Effector memory CD4-positive, alpha-beta T cell (primary cell): ENCODE measurements at regions not wholly inside any gene's neighbourhood (a gene's known extent, or its start where the extent isn't known, plus 50 kb on each side); places are given as distances from the start of the nearest gene placed in this dataset.

Experiments used
- DNase-seq, 3 donors: peaks; one replicate each; pipeline ENCODE4 v3.0.0-alpha.2; 2020
- H3K27ac ChIP-seq: 2 replicates; pipeline ENCODE4 v1.7.0; 2013; ENCODE audit warnings: mild to moderate bottlenecking, low read length, moderate library complexity; ENCODE audit not compliant: insufficient read depth, poor library complexity, severe bottlenecking
- H3K27me3 ChIP-seq: replicated peaks from 2 replicates; pipeline ENCODE4 v1.7.0; 2013; ENCODE audit warnings: mild to moderate bottlenecking, low read length; ENCODE audit not compliant: insufficient read depth, control insufficient read depth, poor library complexity, severe bottlenecking
- H3K36me3 ChIP-seq: 2 replicates; pipeline ENCODE4 v1.7.0; 2013; ENCODE audit warnings: mild to moderate bottlenecking, low read length, moderate library complexity; ENCODE audit not compliant: control insufficient read depth, insufficient read depth
- H3K4me1 ChIP-seq: 2 replicates; pipeline ENCODE4 v1.7.0; 2013; ENCODE audit warnings: low read length, mild to moderate bottlenecking; ENCODE audit not compliant: control insufficient read depth, insufficient read depth, poor library complexity, severe bottlenecking
- H3K4me3 ChIP-seq: 2 replicates; pipeline ENCODE4 v1.7.0; 2013; ENCODE audit warnings: low read length, low read depth, mild to moderate bottlenecking; ENCODE audit not compliant: insufficient read depth, poor library complexity, severe bottlenecking
- H3K9me3 ChIP-seq: 2 replicates; pipeline ENCODE4 v1.7.0; 2013; ENCODE audit warnings: mild to moderate bottlenecking, low read length, moderate library complexity; ENCODE audit not compliant: control insufficient read depth

DNA sequence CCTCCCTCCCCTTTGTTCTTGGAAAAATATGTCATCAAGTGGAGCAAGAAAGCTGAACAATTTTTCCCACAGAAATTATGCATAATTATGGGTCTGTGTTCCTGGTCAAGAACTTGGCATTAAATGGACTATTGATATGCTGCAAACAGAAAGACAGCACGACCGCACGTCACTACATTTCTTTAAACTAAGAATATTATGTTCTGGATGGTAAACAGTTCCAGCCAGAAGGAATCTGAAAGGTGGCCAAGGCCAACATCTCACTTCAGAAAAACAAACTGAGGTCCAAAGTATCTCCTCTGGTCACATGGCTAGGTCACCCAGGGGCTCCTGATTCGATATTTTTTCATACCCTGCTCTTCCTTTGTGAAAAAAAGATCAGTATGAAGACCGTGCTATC is 173.3 kb upstream of the GAS1 start:
- no peaks in the 10 kb centered on the region for H3K27me3 ChIP-seq
- no peaks in the 10 kb centered on the region for H3K36me3 ChIP-seq
- no peak overlapping the region for H3K27ac ChIP-seq
- H3K9me3 ChIP-seq, result no peaks in the 10 kb centered on the region
- no peak overlapping the region for H3K4me3 ChIP-seq
- DNase-seq, result no peak
- no peaks in the 10 kb centered on the region for H3K4me1 ChIP-seq

DNA sequence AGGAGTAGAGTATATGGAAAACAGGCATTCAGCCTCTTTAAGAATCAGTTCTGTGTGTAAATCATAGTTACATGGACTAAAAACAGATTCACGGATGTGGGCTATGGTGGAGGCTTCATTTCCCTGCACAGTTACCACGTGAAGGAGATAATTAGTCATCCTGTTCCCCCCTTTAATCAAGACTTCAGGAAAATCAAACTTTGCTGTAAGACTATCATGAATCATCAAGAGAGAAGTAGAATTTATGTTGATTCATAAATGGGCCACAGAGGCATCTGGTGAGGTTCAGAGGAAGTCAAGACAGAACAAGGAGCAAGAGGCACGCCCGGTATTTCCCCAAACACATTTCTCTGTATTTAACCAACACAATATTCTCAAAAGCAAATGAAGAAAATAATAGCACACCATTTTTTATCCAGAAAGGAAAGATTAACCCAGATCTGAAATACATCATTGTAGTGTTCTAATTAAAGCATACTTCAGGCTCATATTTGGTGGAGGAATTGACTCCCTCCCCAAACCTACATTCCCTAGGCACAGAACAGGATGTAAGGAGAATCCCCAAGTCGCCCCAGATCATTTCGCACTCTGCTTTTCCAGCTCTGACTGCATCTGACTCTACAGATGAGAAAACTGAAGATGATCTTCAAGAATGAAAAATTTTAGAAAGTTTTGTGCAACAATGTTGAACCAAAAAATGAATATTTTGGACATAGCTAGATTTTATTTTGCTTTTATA is 175.8 kb upstream of the GAS1 start:
- no peak for DNase-seq

GRCh38 chr9:87123830-87124229 is 176.5 kb upstream of the GAS1 start:
- Histone ChIP-seq H3K27me3 (no peaks in the 10 kb centered on the region), H3K4me3 (no peak overlapping the region), H3K9me3 (no peaks in the 10 kb centered on the region), H3K4me1 (no peaks in the 10 kb centered on the region), H3K27ac (no peak overlapping the region), H3K36me3 (no peaks in the 10 kb centered on the region)
- no peak for DNase-seq

More for the DNA sequence above, 175.8 kb upstream of the GAS1 start:
- no peaks in the 10 kb centered on the region for H3K36me3 ChIP-seq
- no peaks in the 10 kb centered on the region for H3K27me3 ChIP-seq
- no peak overlapping the region for H3K27ac ChIP-seq
- H3K4me3 ChIP-seq, result no peak overlapping the region
- H3K9me3 ChIP-seq, result no peaks in the 10 kb centered on the region
- no peaks in the 10 kb centered on the region for H3K4me1 ChIP-seq

DNA sequence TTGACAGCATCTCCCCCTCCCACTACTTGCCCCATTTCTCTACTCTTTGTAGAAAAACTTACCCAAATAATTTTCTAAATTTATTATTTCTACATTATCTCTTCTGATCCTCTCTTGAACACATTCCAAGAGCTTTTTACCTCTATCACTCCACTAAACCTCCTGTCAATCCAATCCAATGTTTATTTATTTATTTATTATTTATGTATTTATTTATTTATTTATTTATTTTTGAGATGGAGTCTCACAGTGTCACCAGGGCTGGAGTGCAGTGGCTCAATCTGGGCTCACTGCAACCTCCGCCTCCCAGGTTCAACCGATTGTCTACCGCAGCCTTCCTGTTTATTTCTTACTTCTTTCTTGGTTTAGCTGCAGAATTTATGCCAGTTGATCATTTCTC is 178.5 kb upstream of the GAS1 start:
- DNase-seq, result no peak
- H3K27me3 ChIP-seq, result no peaks in the 10 kb centered on the region
- no peaks in the 10 kb centered on the region for H3K9me3 ChIP-seq
- H3K27ac ChIP-seq, result no peak overlapping the region
- no peaks in the 10 kb centered on the region for H3K36me3 ChIP-seq
- H3K4me3 ChIP-seq, result no peak overlapping the region
- H3K4me1 ChIP-seq, result no peaks in the 10 kb centered on the region

DNA sequence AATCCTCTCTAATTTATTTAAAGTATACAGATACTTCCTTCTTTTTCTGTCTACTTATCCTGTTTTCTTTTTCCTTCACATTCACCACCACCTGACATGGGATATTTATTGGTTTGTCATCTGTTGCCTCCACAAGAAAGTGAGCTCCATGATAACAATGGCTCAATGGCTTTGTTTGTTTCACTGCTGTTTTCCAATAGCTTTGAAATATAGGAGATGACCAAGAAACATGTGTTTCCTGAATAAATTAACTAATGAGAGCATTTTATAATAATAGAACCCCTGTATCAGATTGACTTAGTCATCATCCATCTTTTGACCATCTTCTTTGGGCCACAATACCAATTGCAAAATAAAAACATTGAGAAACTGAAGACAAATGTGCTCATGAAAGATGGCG is 180.2 kb upstream of the GAS1 start:
- no peaks in the 10 kb centered on the region for H3K36me3 ChIP-seq
- H3K4me1 ChIP-seq, result no peaks in the 10 kb centered on the region
- H3K9me3 ChIP-seq, result no peaks in the 10 kb centered on the region
- H3K27me3 ChIP-seq, result no peaks in the 10 kb centered on the region
- no peak for DNase-seq
- H3K4me3 ChIP-seq, result no peak overlapping the region
- H3K27ac ChIP-seq, result no peak overlapping the region

DNA sequence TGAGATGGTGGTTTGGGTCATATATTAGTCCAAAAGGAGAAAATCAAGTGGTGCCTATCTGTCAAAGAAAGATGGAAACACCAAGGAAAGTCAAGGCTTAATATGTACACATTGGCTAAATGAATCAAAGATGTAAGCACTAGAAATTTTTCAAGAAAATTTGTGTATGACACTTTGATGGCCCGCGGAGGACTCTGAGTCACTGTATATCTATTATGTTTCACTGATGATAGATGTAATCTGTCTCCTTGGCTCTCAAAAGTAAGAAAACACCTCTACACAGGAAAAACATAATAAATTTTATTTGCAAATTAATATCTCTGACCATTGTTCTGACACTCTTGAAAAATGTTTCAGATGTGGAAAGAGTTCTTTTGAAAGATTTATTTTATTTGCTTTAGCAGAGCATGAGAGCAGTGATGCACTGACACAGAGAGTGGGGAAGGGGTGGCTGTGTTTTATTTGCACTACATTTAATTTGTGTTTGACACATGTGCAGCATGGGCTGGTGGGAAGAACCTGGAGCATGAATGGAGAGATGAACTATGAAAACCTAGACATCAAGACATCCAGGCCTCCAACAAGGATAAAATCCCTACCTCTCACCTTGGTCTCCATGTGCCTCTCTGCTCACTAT is 180.8 kb upstream of the GAS1 start:
- no peak overlapping the region for H3K4me3 ChIP-seq
- no peak overlapping the region for H3K27ac ChIP-seq
- DNase-seq, result no peak
- no peaks in the 10 kb centered on the region for H3K9me3 ChIP-seq
- H3K4me1 ChIP-seq, result no peaks in the 10 kb centered on the region
- H3K36me3 ChIP-seq, result no peaks in the 10 kb centered on the region
- H3K27me3 ChIP-seq, result no peaks in the 10 kb centered on the region

- Histone ChIP-seq H3K27ac (no peak overlapping the region), H3K4me3 (no peak overlapping the region), H3K36me3 (no peaks in the 10 kb centered on the region), H3K27me3 (no peaks in the 10 kb centered on the region), H3K4me1 (no peaks in the 10 kb centered on the region), H3K9me3 (no peaks in the 10 kb centered on the region)
- no peak for DNase-seq
Measured at GRCh38 chr9:87128844-87129493, 181.7 kb upstream of the GAS1 start.

DNA sequence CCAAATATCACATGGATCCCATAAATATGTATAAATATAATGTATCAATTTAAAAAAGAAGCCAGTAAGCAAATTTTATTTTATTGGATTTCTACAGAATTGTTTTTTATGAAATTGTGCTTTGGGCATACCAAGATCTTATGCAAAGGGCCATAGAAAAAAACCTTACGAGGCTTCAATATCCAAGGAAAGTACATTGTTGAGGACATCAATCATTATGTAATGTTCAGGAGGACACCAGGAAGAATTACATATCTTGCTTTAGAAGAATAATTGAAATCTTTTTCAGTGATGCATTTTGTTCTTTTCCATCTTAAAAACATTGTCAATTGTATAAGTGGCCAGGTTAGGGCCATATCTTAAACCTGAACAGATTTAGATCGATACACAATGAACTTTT is 187.8 kb upstream of the GAS1 start:
- no peaks in the 10 kb centered on the region for H3K9me3 ChIP-seq
- H3K36me3 ChIP-seq, result no peaks in the 10 kb centered on the region
- H3K27ac ChIP-seq, result no peak overlapping the region
- no peaks in the 10 kb centered on the region for H3K27me3 ChIP-seq
- no peaks in the 10 kb centered on the region for H3K4me1 ChIP-seq
- H3K4me3 ChIP-seq, result no peak overlapping the region
- DNase-seq, result no peak

- DNase-seq, result no peak
- Histone ChIP-seq H3K4me1 (no peaks in the 10 kb centered on the region), H3K36me3 (no peaks in the 10 kb centered on the region), H3K27me3 (no peaks in the 10 kb centered on the region), H3K27ac (no peak overlapping the region), H3K9me3 (no peaks in the 10 kb centered on the region), H3K4me3 (no peak overlapping the region)
Measured at GRCh38 chr9:87137718-87138117, 190.4 kb upstream of the GAS1 start.
